Karpas-422 (cell line): ENCODE measurements at regions not wholly inside any gene's neighbourhood (a gene's known extent, or its start where the extent isn't known, plus 50 kb on each side); places are given as distances from the start of the nearest gene placed in this dataset.

ENCODE experiments used
- DNase-seq: peaks from one replicate; pipeline ENCODE4 v3.0.0-alpha.2; 2015
- H2AFZ ChIP-seq: fragments of 200-600 bp; sonication (generic); 2 replicates; pipeline ENCODE4 v1.6.1; 2014; ENCODE audit warnings: antibody characterized with exemption, low read length, mixed read lengths
- H3K27ac ChIP-seq: fragments of 200-600 bp; sonication (generic); 2 replicates; pipeline ENCODE4 v1.5.1; 2014; ENCODE audit warnings: mild to moderate bottlenecking, low read length, moderate library complexity
- H3K27me3 ChIP-seq: fragments of 200-600 bp; sonication (generic); 2 replicates; pipeline ENCODE4 v1.6.1; 2014; ENCODE audit warnings: low read length, mixed read lengths
- H3K36me3 ChIP-seq: fragments of 200-600 bp; sonication (generic); 2 replicates; pipeline ENCODE4 v1.6.1; 2014; ENCODE audit warnings: low read length, mixed read lengths; ENCODE audit not compliant: insufficient read depth
- H3K4me1 ChIP-seq: fragments of 200-600 bp; sonication (generic); 2 replicates; pipeline ENCODE4 v1.6.1; 2014; ENCODE audit warnings: mild to moderate bottlenecking, low read length, mixed read lengths
- H3K4me2 ChIP-seq: fragments of 200-600 bp; sonication (generic); 2 replicates; pipeline ENCODE4 v1.6.1; 2014; ENCODE audit warnings: low read length, low read depth, mild to moderate bottlenecking; ENCODE audit not compliant: poor library complexity, severe bottlenecking
- H3K4me3 ChIP-seq: fragments of 200-600 bp; sonication (generic); 2 replicates; pipeline ENCODE4 v1.5.1; 2014; ENCODE audit warnings: mild to moderate bottlenecking, antibody characterized with exemption, low read length, mixed read lengths
- H3K79me2 ChIP-seq: fragments of 200-600 bp; sonication (generic); 2 replicates; pipeline ENCODE4 v1.6.1; 2014; ENCODE audit warnings: mild to moderate bottlenecking, low read length, mixed read lengths
- H3K9ac ChIP-seq: fragments of 200-600 bp; sonication (generic); 2 replicates; pipeline ENCODE4 v1.6.0; 2014; ENCODE audit warnings: low read length
- H3K9me2 ChIP-seq: fragments of 200-600 bp; sonication (generic), shearing (Covaris generic); replicated peaks from 2 replicates; pipeline ENCODE4 v1.6.0; 2014; ENCODE audit warnings: mild to moderate bottlenecking, low read length, moderate library complexity; ENCODE audit not compliant: insufficient read depth
- H3K9me3 ChIP-seq: fragments of 300-700, 200-600 bp; sonication (generic); 2 replicates; pipeline ENCODE4 v1.6.1; 2014; ENCODE audit warnings: low read length, mixed read lengths
- H4K20me1 ChIP-seq: fragments of 200-600 bp; sonication (generic); 2 replicates; pipeline ENCODE4 v1.6.1; 2014; ENCODE audit warnings: mild to moderate bottlenecking, antibody characterized with exemption, low read length, low read depth; ENCODE audit not compliant: insufficient read depth

DNA sequence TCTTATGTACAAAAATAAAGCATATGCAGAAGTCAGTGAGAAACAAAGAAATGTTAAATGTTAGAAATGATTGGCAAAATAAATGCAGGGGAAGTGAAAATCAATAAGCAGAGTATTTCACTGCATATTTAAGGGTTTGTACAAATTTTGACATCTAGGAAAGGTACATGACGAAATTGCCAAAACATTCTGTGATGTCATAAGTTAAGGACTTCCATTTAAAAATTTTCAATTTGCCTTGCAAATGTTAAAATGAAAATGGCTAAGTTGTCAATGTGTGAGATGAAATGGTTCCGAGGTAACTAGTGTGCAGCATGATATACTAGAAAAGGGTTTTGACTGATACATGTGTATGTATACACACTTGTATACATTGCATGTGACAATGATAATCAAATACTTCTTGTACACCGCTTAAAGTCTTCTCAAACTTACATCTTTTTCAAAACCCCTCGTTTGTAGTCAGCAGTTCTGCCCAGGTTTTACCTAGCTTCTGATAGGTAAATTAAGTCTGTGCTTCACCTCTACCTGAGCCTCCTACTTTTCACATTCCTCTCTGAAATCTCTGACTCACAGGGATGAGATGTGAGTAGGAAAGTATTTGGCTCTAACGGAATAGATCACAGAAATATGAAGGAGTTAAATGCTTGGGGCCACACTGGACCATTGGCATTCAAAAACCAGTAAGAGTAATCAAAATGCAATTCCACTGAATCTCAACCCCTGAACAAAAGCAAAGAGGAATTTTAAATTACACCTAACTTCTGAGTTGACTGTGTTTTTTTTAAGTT is 442.4 kb upstream of the FOXG1 start:
- Histone ChIP-seq H3K9ac (no peak overlapping the region), H3K4me2 (no peak overlapping the region), H3K79me2 (no peaks in the 10 kb centered on the region), H4K20me1 (no peaks in the 10 kb centered on the region), H3K9me3 (peaks cover 77% of the 10 kb centered on the region), H3K4me3 (no peak overlapping the region), H3K36me3 (no peaks in the 10 kb centered on the region), H3K4me1 (no peaks in the 10 kb centered on the region), H3K9me2 (no peaks in the 10 kb centered on the region), H3K27me3 (no peaks in the 10 kb centered on the region), H3K27ac (no peak overlapping the region), H2AFZ (no peak overlapping the region)
- no peak for DNase-seq

DNA sequence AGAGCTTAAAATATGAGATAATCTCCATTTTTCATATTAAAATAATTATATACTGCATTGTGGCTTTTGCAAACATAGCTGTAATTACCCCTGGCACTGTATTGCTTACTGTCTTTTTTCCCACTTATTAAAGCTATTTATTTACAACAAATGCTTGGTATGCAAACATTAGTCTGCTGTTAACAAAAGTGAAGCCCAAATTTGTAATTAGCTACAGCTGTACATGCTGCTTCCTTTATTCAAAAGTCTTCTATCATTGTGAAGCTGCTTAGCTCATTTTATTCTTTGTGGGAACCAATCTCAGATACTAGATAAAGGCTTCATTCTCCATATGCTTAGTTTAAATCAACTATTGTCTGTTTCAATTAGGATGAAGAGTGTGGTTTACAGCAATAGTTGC is 425.8 kb upstream of the FOXG1 start:
- H3K9me3 ChIP-seq = peaks cover 51% of the 10 kb centered on the region
- no peak overlapping the region for H3K27ac ChIP-seq
- H4K20me1 ChIP-seq = no peaks in the 10 kb centered on the region
- no peaks in the 10 kb centered on the region for H3K4me1 ChIP-seq
- no peaks in the 10 kb centered on the region for H3K9me2 ChIP-seq
- H2AFZ ChIP-seq = no peak overlapping the region
- DNase-seq = no peak
- H3K4me3 ChIP-seq = no peak overlapping the region
- no peaks in the 10 kb centered on the region for H3K36me3 ChIP-seq
- no peak overlapping the region for H3K9ac ChIP-seq
- H3K27me3 ChIP-seq = no peaks in the 10 kb centered on the region
- no peaks in the 10 kb centered on the region for H3K79me2 ChIP-seq
- no peak overlapping the region for H3K4me2 ChIP-seq

DNA sequence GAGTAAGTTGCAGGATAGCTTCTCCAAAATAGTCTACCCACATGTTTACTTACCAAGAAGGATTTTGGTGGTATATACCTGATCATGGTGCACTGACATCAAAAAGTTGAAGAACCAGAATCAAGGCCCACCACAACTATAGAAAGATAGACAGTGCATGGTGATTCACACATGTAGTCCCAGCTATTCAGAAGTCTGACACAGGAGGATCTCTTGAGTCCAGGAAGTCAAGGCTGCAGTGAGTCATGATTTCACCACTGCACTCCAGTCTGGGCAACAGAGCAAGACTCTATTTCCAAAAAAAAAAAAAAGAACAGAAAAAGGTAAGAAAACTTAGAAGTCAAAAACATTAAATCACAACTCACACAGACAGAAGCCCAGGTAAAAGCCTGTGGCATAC is 422.2 kb upstream of the FOXG1 start:
- H3K9me2 ChIP-seq = no peaks in the 10 kb centered on the region
- no peak overlapping the region for H3K4me2 ChIP-seq
- no peak overlapping the region for H3K9ac ChIP-seq
- DNase-seq = no peak
- no peaks in the 10 kb centered on the region for H4K20me1 ChIP-seq
- H3K4me1 ChIP-seq = no peaks in the 10 kb centered on the region
- no peaks in the 10 kb centered on the region for H3K27me3 ChIP-seq
- H3K4me3 ChIP-seq = no peak overlapping the region
- peaks cover 65% of the 10 kb centered on the region for H3K9me3 ChIP-seq
- no peaks in the 10 kb centered on the region for H3K36me3 ChIP-seq
- H3K27ac ChIP-seq = no peak overlapping the region
- H2AFZ ChIP-seq = no peak overlapping the region
- no peaks in the 10 kb centered on the region for H3K79me2 ChIP-seq

DNA sequence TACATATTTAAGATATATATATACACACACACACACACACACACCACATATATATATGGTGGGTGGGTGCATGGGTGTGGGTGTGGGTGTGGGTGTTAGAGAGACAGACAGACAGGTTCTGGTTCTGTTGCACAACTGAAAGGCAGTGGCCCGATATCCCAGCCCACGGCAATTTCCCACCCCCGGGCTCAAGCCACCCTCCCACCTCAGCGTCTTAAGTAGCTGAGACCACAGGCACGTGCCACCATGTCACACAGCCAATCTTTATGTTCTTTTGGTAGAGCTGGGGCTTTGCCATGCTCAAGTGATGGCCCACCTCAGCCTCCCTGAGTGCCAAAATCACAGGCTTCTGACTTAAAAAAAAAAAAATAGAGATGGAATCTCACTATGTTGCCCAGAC is 417.8 kb upstream of the FOXG1 start:
- no peaks in the 10 kb centered on the region for H4K20me1 ChIP-seq
- H3K4me2 ChIP-seq = no peak overlapping the region
- no peak for DNase-seq
- H3K9ac ChIP-seq = no peak overlapping the region
- H2AFZ ChIP-seq = no peak overlapping the region
- H3K4me3 ChIP-seq = no peak overlapping the region
- H3K27ac ChIP-seq = no peak overlapping the region
- H3K27me3 ChIP-seq = no peaks in the 10 kb centered on the region
- H3K9me3 ChIP-seq = peaks cover 71% of the 10 kb centered on the region
- H3K79me2 ChIP-seq = no peaks in the 10 kb centered on the region
- H3K36me3 ChIP-seq = no peaks in the 10 kb centered on the region
- no peaks in the 10 kb centered on the region for H3K4me1 ChIP-seq
- no peaks in the 10 kb centered on the region for H3K9me2 ChIP-seq

DNA sequence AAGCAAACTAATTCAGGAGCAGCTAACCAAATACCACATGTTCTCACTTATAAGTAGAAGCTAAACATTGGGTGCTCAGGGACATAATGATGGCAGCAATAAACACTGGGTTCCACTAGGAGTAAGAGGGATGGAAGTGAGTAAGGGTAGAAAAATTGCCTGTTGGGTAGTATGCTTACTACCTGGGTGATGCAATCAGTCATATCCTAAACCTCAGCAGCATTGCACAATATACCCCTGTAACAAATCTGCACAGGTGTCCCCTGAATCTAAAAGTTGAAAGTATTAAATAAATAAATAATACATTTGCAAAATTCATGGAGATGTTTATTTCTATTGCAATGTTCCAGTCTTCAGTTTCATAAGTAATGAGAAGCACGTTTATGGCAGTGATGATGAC is 409.8 kb upstream of the FOXG1 start:
- no peak for DNase-seq
- Histone ChIP-seq H3K4me2 (no peak overlapping the region), H4K20me1 (no peaks in the 10 kb centered on the region), H3K79me2 (no peaks in the 10 kb centered on the region), H3K4me3 (no peak overlapping the region), H2AFZ (no peak overlapping the region), H3K9ac (no peak overlapping the region), H3K4me1 (no peaks in the 10 kb centered on the region), H3K36me3 (no peaks in the 10 kb centered on the region), H3K9me3 (peaks cover 72% of the 10 kb centered on the region), H3K9me2 (no peaks in the 10 kb centered on the region), H3K27me3 (no peaks in the 10 kb centered on the region), H3K27ac (no peak overlapping the region)

DNA sequence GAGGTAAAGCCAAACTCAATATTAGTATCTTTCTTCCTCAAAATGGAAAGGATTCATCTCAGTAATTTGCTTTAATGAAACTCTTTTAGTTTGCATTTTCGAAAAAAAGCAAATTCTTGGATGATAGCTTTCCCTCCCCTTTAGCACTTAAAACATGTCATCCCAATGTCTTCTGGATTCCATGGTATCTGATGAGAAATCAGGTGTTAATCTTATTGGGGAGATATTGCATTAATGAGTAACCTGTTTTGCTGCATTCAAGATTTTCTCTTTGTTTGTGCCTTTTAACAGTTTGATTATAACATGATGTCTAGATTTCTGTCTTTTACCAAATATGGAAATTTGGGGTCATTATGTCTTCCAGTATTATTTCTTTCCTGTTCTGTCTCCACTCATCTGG is 405.1 kb upstream of the FOXG1 start:
- no peak overlapping the region for H2AFZ ChIP-seq
- no peak overlapping the region for H3K9ac ChIP-seq
- H3K4me3 ChIP-seq = no peak overlapping the region
- H3K79me2 ChIP-seq = no peaks in the 10 kb centered on the region
- H4K20me1 ChIP-seq = no peaks in the 10 kb centered on the region
- no peaks in the 10 kb centered on the region for H3K4me1 ChIP-seq
- peaks cover 65% of the 10 kb centered on the region for H3K9me3 ChIP-seq
- no peaks in the 10 kb centered on the region for H3K36me3 ChIP-seq
- DNase-seq = no peak
- H3K4me2 ChIP-seq = no peak overlapping the region
- no peak overlapping the region for H3K27ac ChIP-seq
- no peaks in the 10 kb centered on the region for H3K9me2 ChIP-seq
- no peaks in the 10 kb centered on the region for H3K27me3 ChIP-seq

DNA sequence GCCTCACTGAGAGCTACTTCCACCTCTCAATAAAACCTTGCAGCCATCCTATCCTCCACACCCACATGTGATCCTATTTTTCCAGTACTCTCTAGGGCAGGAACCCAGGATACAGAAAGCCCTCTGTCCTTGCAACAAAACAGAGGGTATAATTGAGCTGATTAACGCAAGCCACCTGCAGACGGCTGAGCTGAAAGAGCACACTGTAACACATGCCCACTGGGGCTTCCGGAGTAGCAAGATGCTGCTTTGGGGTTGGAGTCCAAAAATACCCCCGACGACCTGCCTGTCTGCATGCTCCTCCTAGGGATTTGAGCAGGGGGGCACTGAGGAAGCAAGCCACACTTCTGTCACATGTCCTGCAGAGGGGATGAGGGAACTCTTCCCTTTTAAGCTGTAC is 401.1 kb upstream of the FOXG1 start:
- no peaks in the 10 kb centered on the region for H3K9me2 ChIP-seq
- no peak overlapping the region for H2AFZ ChIP-seq
- no peaks in the 10 kb centered on the region for H3K79me2 ChIP-seq
- H4K20me1 ChIP-seq = no peaks in the 10 kb centered on the region
- no peaks in the 10 kb centered on the region for H3K4me1 ChIP-seq
- no peak overlapping the region for H3K27ac ChIP-seq
- H3K36me3 ChIP-seq = no peaks in the 10 kb centered on the region
- peaks cover 62% of the 10 kb centered on the region for H3K9me3 ChIP-seq
- no peak overlapping the region for H3K4me3 ChIP-seq
- no peak overlapping the region for H3K9ac ChIP-seq
- H3K4me2 ChIP-seq = no peak overlapping the region
- DNase-seq = no peak
- no peaks in the 10 kb centered on the region for H3K27me3 ChIP-seq

DNA sequence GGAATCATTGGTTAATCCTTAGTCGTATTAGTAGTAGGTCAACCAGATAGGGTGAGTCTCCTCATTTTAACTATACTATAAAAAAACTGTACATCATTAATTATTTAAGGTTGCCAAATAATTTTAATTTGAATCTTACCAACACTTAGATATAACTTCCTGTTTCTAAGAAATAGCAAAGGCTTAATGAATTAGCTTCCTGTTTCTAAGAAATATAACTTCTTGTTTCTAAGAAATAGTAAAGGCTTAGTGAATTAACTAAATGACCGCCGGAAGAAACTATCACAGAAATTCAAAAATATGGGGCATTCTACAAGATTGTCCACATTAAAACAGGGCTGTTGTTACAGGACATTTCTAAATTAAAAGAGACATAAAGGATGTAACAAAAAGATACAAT is 392.9 kb upstream of the FOXG1 start:
- Histone ChIP-seq H3K27me3 (no peaks in the 10 kb centered on the region), H3K36me3 (no peaks in the 10 kb centered on the region), H4K20me1 (no peaks in the 10 kb centered on the region), H3K4me2 (no peak overlapping the region), H3K4me3 (no peak overlapping the region), H3K9me3 (peaks cover 62% of the 10 kb centered on the region), H2AFZ (no peak overlapping the region), H3K4me1 (no peaks in the 10 kb centered on the region), H3K9me2 (no peaks in the 10 kb centered on the region), H3K27ac (no peak overlapping the region), H3K79me2 (no peaks in the 10 kb centered on the region), H3K9ac (no peak overlapping the region)
- DNase-seq = no peak
